ENCODE measurements at regions not wholly inside any gene's neighbourhood (a gene's known extent, or its start where the extent isn't known, plus 50 kb on each side); places are given as distances from the start of the nearest gene placed in this dataset.

GRCh38 chr3:180829409-180830405, 82.8 kb upstream of the FXR1 start:
- TF ChIP-seq EZH2phosphoT487 (IDR thresholded peaks at IDR 0.05; ENCODE audit: borderline replicate concordance, low read length) (no peak), EZH2 (IDR thresholded peaks at IDR 0.05; ENCODE audit: low read length, unreplicated experiment) (no peak)
- TF ChIP-seq, protein P1, sequence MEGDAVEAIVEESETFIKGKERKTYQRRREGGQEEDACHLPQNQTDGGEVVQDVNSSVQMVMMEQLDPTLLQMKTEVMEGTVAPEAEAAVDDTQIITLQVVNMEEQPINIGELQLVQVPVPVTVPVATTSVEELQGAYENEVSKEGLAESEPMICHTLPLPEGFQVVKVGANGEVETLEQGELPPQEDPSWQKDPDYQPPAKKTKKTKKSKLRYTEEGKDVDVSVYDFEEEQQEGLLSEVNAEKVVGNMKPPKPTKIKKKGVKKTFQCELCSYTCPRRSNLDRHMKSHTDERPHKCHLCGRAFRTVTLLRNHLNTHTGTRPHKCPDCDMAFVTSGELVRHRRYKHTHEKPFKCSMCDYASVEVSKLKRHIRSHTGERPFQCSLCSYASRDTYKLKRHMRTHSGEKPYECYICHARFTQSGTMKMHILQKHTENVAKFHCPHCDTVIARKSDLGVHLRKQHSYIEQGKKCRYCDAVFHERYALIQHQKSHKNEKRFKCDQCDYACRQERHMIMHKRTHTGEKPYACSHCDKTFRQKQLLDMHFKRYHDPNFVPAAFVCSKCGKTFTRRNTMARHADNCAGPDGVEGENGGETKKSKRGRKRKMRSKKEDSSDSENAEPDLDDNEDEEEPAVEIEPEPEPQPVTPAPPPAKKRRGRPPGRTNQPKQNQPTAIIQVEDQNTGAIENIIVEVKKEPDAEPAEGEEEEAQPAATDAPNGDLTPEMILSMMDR (conservative IDR thresholded peaks at IDR 0.05; ENCODE audit: low read depth, low read length), result no peak
